ENCODE measurements at regions not wholly inside any gene's neighbourhood (a gene's known extent, or its start where the extent isn't known, plus 50 kb on each side); places are given as distances from the start of the nearest gene placed in this dataset.

DNA sequence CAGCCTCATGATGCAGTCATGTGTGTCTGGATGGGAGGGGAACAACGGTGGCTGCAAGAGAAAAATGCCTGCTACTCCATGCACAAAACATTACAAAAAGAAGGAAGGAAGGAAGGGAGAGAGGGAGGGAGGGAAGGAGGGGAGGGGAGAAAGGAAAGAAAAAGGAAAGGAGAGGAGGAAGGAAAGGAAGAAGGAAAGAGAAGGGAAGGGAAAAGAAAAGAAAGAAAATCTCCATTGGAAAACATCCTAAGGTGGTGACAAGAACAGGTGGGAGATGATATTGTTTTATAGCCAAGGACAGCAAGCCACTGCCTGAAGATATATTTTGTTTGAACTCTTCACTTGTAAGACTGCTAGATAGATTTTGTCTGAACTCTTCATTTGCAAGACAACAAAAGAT, 171.8 kb upstream of the EGLN3 start:
- TF ChIP-seq, protein P1, sequence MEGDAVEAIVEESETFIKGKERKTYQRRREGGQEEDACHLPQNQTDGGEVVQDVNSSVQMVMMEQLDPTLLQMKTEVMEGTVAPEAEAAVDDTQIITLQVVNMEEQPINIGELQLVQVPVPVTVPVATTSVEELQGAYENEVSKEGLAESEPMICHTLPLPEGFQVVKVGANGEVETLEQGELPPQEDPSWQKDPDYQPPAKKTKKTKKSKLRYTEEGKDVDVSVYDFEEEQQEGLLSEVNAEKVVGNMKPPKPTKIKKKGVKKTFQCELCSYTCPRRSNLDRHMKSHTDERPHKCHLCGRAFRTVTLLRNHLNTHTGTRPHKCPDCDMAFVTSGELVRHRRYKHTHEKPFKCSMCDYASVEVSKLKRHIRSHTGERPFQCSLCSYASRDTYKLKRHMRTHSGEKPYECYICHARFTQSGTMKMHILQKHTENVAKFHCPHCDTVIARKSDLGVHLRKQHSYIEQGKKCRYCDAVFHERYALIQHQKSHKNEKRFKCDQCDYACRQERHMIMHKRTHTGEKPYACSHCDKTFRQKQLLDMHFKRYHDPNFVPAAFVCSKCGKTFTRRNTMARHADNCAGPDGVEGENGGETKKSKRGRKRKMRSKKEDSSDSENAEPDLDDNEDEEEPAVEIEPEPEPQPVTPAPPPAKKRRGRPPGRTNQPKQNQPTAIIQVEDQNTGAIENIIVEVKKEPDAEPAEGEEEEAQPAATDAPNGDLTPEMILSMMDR (IDR thresholded peaks at IDR 0.05) = no peak
- no peak for TF ChIP-seq POLR2A (IDR thresholded peaks at IDR 0.05)
- TF ChIP-seq EP300 (IDR thresholded peaks at IDR 0.05) = no peak
